HS-5 (cell line): ENCODE measurements at regions not wholly inside any gene's neighbourhood (a gene's known extent, or its start where the extent isn't known, plus 50 kb on each side); places are given as distances from the start of the nearest gene placed in this dataset.
A peak's percentile ranks its signal among the peaks of the same experiment; 100 is the strongest.

ENCODE experiments used
- DNase-seq: peaks from one replicate; pipeline ENCODE4 v3.0.0-alpha.2; 2012; ENCODE audit warnings: low read depth

- DNase-seq: no peak
These were observed 498.1 kb downstream of the TLE1 start for GRCh38 chr9:81191222-81191621.

- no peak for DNase-seq
These were observed 498.7 kb downstream of the TLE1 start for GRCh38 chr9:81190659-81191058.

GRCh38 chr9:81183761-81184160 lies 505.6 kb downstream of the TLE1 start:
- DNase-seq: no peak

- DNase-seq: peak; percentile 24
These were observed 506.9 kb downstream of the TLE1 start for GRCh38 chr9:81182431-81182830.

- no peak for DNase-seq
These were observed 515.3 kb downstream of the TLE1 start for GRCh38 chr9:81174023-81174422.

GRCh38 chr9:81171689-81172088 lies 517.7 kb downstream of the TLE1 start:
- DNase-seq: no peak

GRCh38 chr9:81162361-81162760 lies 527.0 kb downstream of the TLE1 start:
- no peak for DNase-seq

GRCh38 chr9:81156381-81156780 lies 533.0 kb downstream of the TLE1 start:
- DNase-seq: no peak

- no peak for DNase-seq
These were observed 539.2 kb downstream of the TLE1 start for GRCh38 chr9:81150016-81150625.

GRCh38 chr9:81146684-81147337 lies 542.5 kb downstream of the TLE1 start:
- peak; percentile 30 for DNase-seq

GRCh38 chr9:81146241-81146640 lies 543.1 kb downstream of the TLE1 start:
- DNase-seq: no peak

- no peak for DNase-seq
These were observed 543.9 kb downstream of the TLE1 start for GRCh38 chr9:81145331-81145963.

- no peak for DNase-seq
These were observed 547.4 kb downstream of the TLE1 start for GRCh38 chr9:81141961-81142360.

GRCh38 chr9:81137976-81138568 lies 551.3 kb downstream of the TLE1 start:
- no peak for DNase-seq

- no peak for DNase-seq
These were observed 556.6 kb downstream of the TLE1 start for GRCh38 chr9:81132796-81133195.

- DNase-seq: no peak
These were observed 557.0 kb downstream of the TLE1 start for GRCh38 chr9:81132318-81132717.

- DNase-seq: no peak
These were observed 560.6 kb downstream of the TLE1 start for GRCh38 chr9:81128701-81129100.

- peak; percentile 73 for DNase-seq
These were observed 563.8 kb downstream of the TLE1 start for GRCh38 chr9:81125446-81126092.

- DNase-seq: no peak
These were observed 565.8 kb downstream of the TLE1 start for GRCh38 chr9:81123526-81123925.

- DNase-seq: no peak
These were observed 566.6 kb downstream of the TLE1 start for GRCh38 chr9:81122749-81123148.

- no peak for DNase-seq
These were observed 569.8 kb downstream of the TLE1 start for GRCh38 chr9:81119591-81119990.

- DNase-seq: no peak
These were observed 570.9 kb downstream of the TLE1 start for GRCh38 chr9:81118416-81118815.
